CD4-positive, alpha-beta memory T cell (primary cell): ENCODE measurements at regions not wholly inside any gene's neighbourhood (a gene's known extent, or its start where the extent isn't known, plus 50 kb on each side); places are given as distances from the start of the nearest gene placed in this dataset.

Experiments used
- CTCF ChIA-PET: fragments of 350-600 bp; sonication (Branson Sonifier 250); formaldehyde crosslinking; loops from one replicate; lab custom pipeline; 2021; ENCODE audit warnings: inconsistent platforms; ENCODE audit not compliant: partially characterized antibody; lab: Charles Lee
- POLR2A ChIA-PET: fragments of 350-600 bp; sonication (Branson Sonifier 250); formaldehyde crosslinking; loops from one replicate; lab custom pipeline; 2021; ENCODE audit not compliant: partially characterized antibody; lab: Charles Lee
- DNase-seq, 5 donors: peaks; one replicate each; pipeline versions ENCODE4 v3.0.0 to v3.0.0-alpha.2; 2020 to 2022; ENCODE audit warnings: mixed read lengths in 1 of 5
- H3K27ac ChIP-seq: one replicate; pipeline ENCODE4 v1.7.0; 2013; ENCODE audit warnings: low read depth, low read length
- H3K27me3 ChIP-seq: 2 replicates; pipeline ENCODE4 v1.7.0; 2013; ENCODE audit warnings: mild to moderate bottlenecking, low read length, moderate library complexity; ENCODE audit not compliant: insufficient read depth
- H3K36me3 ChIP-seq: 2 replicates; pipeline ENCODE4 v1.7.0; 2013; ENCODE audit warnings: mild to moderate bottlenecking, low read length, moderate library complexity; ENCODE audit not compliant: insufficient read depth
- H3K4me1 ChIP-seq: 2 replicates; pipeline ENCODE4 v1.7.0; 2013; ENCODE audit warnings: mild to moderate bottlenecking, low read length, moderate library complexity; ENCODE audit not compliant: insufficient read depth
- H3K4me3 ChIP-seq, 2 donors: one replicate each; pipeline ENCODE4 v1.7.0; 2013; ENCODE audit warnings: low read length in 2 of 2, mild to moderate bottlenecking in 1 of 2
- H3K9me3 ChIP-seq, 2 donors: one replicate each; pipeline ENCODE4 v1.7.0; 2013; ENCODE audit warnings: low read length in 2 of 2, control low read depth in 1 of 2; ENCODE audit not compliant: control insufficient read depth in 1 of 2
- H3K27ac Mint-ChIP-seq, 7 donors: one replicate each; pipeline ENCODE4 v1.8.0; 2020 to 2021; ENCODE audit warnings: mixed read lengths in 7 of 7, mild to moderate bottlenecking in 6 of 7, inconsistent platforms in 3 of 7, moderate library complexity in 3 of 7
- H3K27me3 Mint-ChIP-seq, 2 donors: one replicate each; pipeline ENCODE4 v1.8.0; 2020 to 2021; ENCODE audit warnings: mixed read lengths in 2 of 2
- H3K36me3 Mint-ChIP-seq, 2 donors: one replicate each; pipeline ENCODE4 v1.8.0; 2020 to 2021; ENCODE audit warnings: mixed read lengths in 2 of 2, inconsistent platforms in 1 of 2, mild to moderate bottlenecking in 1 of 2
- H3K4me1 Mint-ChIP-seq, 4 donors: one replicate each; pipeline ENCODE4 v1.8.0; 2020 to 2021; ENCODE audit warnings: mixed read lengths in 4 of 4, mild to moderate bottlenecking in 1 of 4
- H3K4me3 Mint-ChIP-seq, 8 donors: one replicate each; pipeline ENCODE4 v1.8.0; 2020 to 2021; ENCODE audit warnings: mixed read lengths in 8 of 8, mild to moderate bottlenecking in 7 of 8, moderate library complexity in 6 of 8, inconsistent platforms in 3 of 8
- H3K9me3 Mint-ChIP-seq, 8 donors: one replicate each; pipeline ENCODE4 v1.8.0; 2020 to 2021; ENCODE audit warnings: mixed read lengths in 8 of 8, mild to moderate bottlenecking in 5 of 8, inconsistent platforms in 3 of 8, moderate library complexity in 1 of 8
- intact Hi-C: fragments of 100-400 bp; cut with micrococcal nuclease; formaldehyde crosslinking; loops from one replicate; pipeline ENCODE4 v1.15.1; 2023

- Mint-ChIP-seq H3K9me3 (peaks cover 0 to 21% (median 5%) of the 10 kb centered on the region in 8 donors), H3K4me3 (no peak overlapping the region), H3K27ac (no peak overlapping the region), H3K36me3 (no peaks in the 10 kb centered on the region), H3K4me1 (no peaks in the 10 kb centered on the region), H3K27me3 (no peaks in the 10 kb centered on the region)
- CTCF ChIA-PET = no interaction called here
- no peaks in the 10 kb centered on the region for H3K27me3 ChIP-seq
- intact Hi-C loops = no loop called here
- H3K36me3 ChIP-seq = no peaks in the 10 kb centered on the region
- no peaks in the 10 kb centered on the region for H3K4me1 ChIP-seq
- no peaks in the 10 kb centered on the region for H3K9me3 ChIP-seq
- DNase-seq = no peak
- H3K4me3 ChIP-seq = no peak overlapping the region
- no peak overlapping the region for H3K27ac ChIP-seq
- POLR2A ChIA-PET = no interaction called here
These were observed 482.7 kb downstream of the GABRG2 start for GRCh38 chr5:162550236-162550635.

- no peaks in the 10 kb centered on the region for H3K4me1 ChIP-seq
- H3K36me3 ChIP-seq = no peaks in the 10 kb centered on the region
- ChIA-PET CTCF (no interaction called here), POLR2A (no interaction called here)
- no peak overlapping the region for H3K27ac ChIP-seq
- no peak overlapping the region for H3K4me3 ChIP-seq
- Mint-ChIP-seq H3K9me3 (peaks cover 3 to 13% (median 5%) of the 10 kb centered on the region in 8 donors), H3K4me1 (no peaks in the 10 kb centered on the region), H3K27ac (no peak overlapping the region), H3K27me3 (no peaks in the 10 kb centered on the region), H3K4me3 (no peak overlapping the region), H3K36me3 (no peaks in the 10 kb centered on the region)
- H3K9me3 ChIP-seq = no peaks in the 10 kb centered on the region
- no peaks in the 10 kb centered on the region for H3K27me3 ChIP-seq
- intact Hi-C loops = no loop called here
- DNase-seq = no peak
These were observed 490.5 kb downstream of the GABRG2 start for GRCh38 chr5:162558120-162558519.

- no peaks in the 10 kb centered on the region for H3K27me3 ChIP-seq
- no peaks in the 10 kb centered on the region for H3K36me3 ChIP-seq
- ChIA-PET CTCF (no interaction called here), POLR2A (no interaction called here)
- H3K4me3 Mint-ChIP-seq = no peak overlapping the region
- H3K9me3 Mint-ChIP-seq = peaks cover 0 to 5% (median 2%) of the 10 kb centered on the region in 8 donors
- intact Hi-C loops = no loop called here
- DNase-seq = no peak
- no peaks in the 10 kb centered on the region for H3K27me3 Mint-ChIP-seq
- H3K4me3 ChIP-seq = no peak overlapping the region
- no peaks in the 10 kb centered on the region for H3K4me1 ChIP-seq
- H3K27ac Mint-ChIP-seq = no peak overlapping the region
- H3K36me3 Mint-ChIP-seq = no peaks in the 10 kb centered on the region
- H3K9me3 ChIP-seq = no peaks in the 10 kb centered on the region
- no peaks in the 10 kb centered on the region for H3K4me1 Mint-ChIP-seq
- H3K27ac ChIP-seq = no peak overlapping the region
These were observed 500.1 kb downstream of the GABRG2 start for GRCh38 chr5:162567644-162568043.

GRCh38 chr5:162573758-162574157, 506.2 kb downstream of the GABRG2 start:
- no peaks in the 10 kb centered on the region for H3K36me3 ChIP-seq
- no peaks in the 10 kb centered on the region for H3K4me1 Mint-ChIP-seq
- H3K27me3 ChIP-seq = no peaks in the 10 kb centered on the region
- H3K4me1 ChIP-seq = no peaks in the 10 kb centered on the region
- ChIA-PET POLR2A (no interaction called here), CTCF (no interaction called here)
- H3K27ac Mint-ChIP-seq = no peak overlapping the region
- peak overlapping the region in 1 of 8 donors; percentile 29 for H3K4me3 Mint-ChIP-seq
- H3K36me3 Mint-ChIP-seq = no peaks in the 10 kb centered on the region
- no peaks in the 10 kb centered on the region for H3K27me3 Mint-ChIP-seq
- intact Hi-C loops = no loop called here
- H3K4me3 ChIP-seq = no peak overlapping the region
- DNase-seq = no peak
- H3K9me3 Mint-ChIP-seq = peaks cover 0 to 10% (median 4%) of the 10 kb centered on the region in 8 donors
- no peak overlapping the region for H3K27ac ChIP-seq
- H3K9me3 ChIP-seq = no peaks in the 10 kb centered on the region

- POLR2A ChIA-PET = no interaction called here
- intact Hi-C loops = no loop called here
- no peaks in the 10 kb centered on the region for H3K27me3 Mint-ChIP-seq
These were observed 524.2 kb downstream of the GABRG2 start for GRCh38 chr5:162591724-162592123.

GRCh38 chr5:162593881-162594280, 526.3 kb downstream of the GABRG2 start:
- intact Hi-C loops = no loop called here
- no peak overlapping the region for H3K27ac Mint-ChIP-seq
- H3K4me3 Mint-ChIP-seq = no peak overlapping the region
- H3K36me3 Mint-ChIP-seq = no peaks in the 10 kb centered on the region
- Histone ChIP-seq H3K27ac (no peak overlapping the region), H3K27me3 (no peaks in the 10 kb centered on the region), H3K4me3 (no peak overlapping the region), H3K36me3 (no peaks in the 10 kb centered on the region), H3K9me3 (no peaks in the 10 kb centered on the region), H3K4me1 (no peaks in the 10 kb centered on the region)
- H3K9me3 Mint-ChIP-seq = peaks cover 0 to 14% (median 3%) of the 10 kb centered on the region in 8 donors
- H3K4me1 Mint-ChIP-seq = no peaks in the 10 kb centered on the region
- CTCF ChIA-PET = no interaction called here
- no peak for DNase-seq
- no peaks in the 10 kb centered on the region for H3K27me3 Mint-ChIP-seq
- POLR2A ChIA-PET = no interaction called here

More at GRCh38 chr5:162591724-162592123, 524.2 kb downstream of the GABRG2 start:
- no peaks in the 10 kb centered on the region for H3K4me1 ChIP-seq
- no peak for DNase-seq
- Mint-ChIP-seq H3K4me1 (no peaks in the 10 kb centered on the region), H3K4me3 (no peak overlapping the region), H3K9me3 (peaks cover 0 to 17% (median 3%) of the 10 kb centered on the region in 8 donors), H3K27ac (no peak overlapping the region), H3K36me3 (no peaks in the 10 kb centered on the region)
- H3K4me3 ChIP-seq = no peak overlapping the region
- H3K9me3 ChIP-seq = no peaks in the 10 kb centered on the region
- no peaks in the 10 kb centered on the region for H3K36me3 ChIP-seq
- no peak overlapping the region for H3K27ac ChIP-seq
- no peaks in the 10 kb centered on the region for H3K27me3 ChIP-seq
- CTCF ChIA-PET = no interaction called here

GRCh38 chr5:162603443-162604070, 536.0 kb downstream of the GABRG2 start:
- no peaks in the 10 kb centered on the region for H3K36me3 Mint-ChIP-seq
- no peak overlapping the region for H3K27ac Mint-ChIP-seq
- Histone ChIP-seq H3K27me3 (no peaks in the 10 kb centered on the region), H3K4me3 (no peak overlapping the region), H3K36me3 (no peaks in the 10 kb centered on the region), H3K4me1 (no peaks in the 10 kb centered on the region), H3K27ac (no peak overlapping the region), H3K9me3 (no peaks in the 10 kb centered on the region)
- H3K4me1 Mint-ChIP-seq = no peaks in the 10 kb centered on the region
- intact Hi-C loops = no loop called here
- H3K27me3 Mint-ChIP-seq = no peaks in the 10 kb centered on the region
- ChIA-PET POLR2A (no interaction called here), CTCF (no interaction called here)
- DNase-seq = no peak
- H3K4me3 Mint-ChIP-seq = no peak overlapping the region
- H3K9me3 Mint-ChIP-seq = peaks cover 0 to 9% (median under 1%) of the 10 kb centered on the region in 8 donors
